GM10248 (cell line): ENCODE measurements at regions not wholly inside any gene's neighbourhood (a gene's known extent, or its start where the extent isn't known, plus 50 kb on each side); places are given as distances from the start of the nearest gene placed in this dataset.

Experiments
- CTCF ChIA-PET: fragments of 300-600 bp; sonication (Branson Sonifier 250); formaldehyde crosslinking; extraction: SDS; loops from one replicate; lab custom pipeline; 2021; ENCODE audit warnings: antibody characterized with exemption; lab: Yijun Ruan, JAX
- POLR2A ChIA-PET: fragments of 350-650 bp; sonication (Branson Sonifier 250); formaldehyde crosslinking; extraction: SDS; loops from one replicate; lab custom pipeline; 2020; ENCODE audit warnings: antibody characterized with exemption; lab: Yijun Ruan, JAX
- DNase-seq: peaks from one replicate; pipeline ENCODE4 v3.0.0; 2012; ENCODE audit errors: extremely low spot score
- CTCF ChIP-seq: IDR thresholded peaks from 2 replicates; pipeline ENCODE4 v1.5.1; 2012; ENCODE audit warnings: mild to moderate bottlenecking, low read depth; ENCODE audit errors: extremely low read depth, missing control alignments, control extremely low read depth

DNA sequence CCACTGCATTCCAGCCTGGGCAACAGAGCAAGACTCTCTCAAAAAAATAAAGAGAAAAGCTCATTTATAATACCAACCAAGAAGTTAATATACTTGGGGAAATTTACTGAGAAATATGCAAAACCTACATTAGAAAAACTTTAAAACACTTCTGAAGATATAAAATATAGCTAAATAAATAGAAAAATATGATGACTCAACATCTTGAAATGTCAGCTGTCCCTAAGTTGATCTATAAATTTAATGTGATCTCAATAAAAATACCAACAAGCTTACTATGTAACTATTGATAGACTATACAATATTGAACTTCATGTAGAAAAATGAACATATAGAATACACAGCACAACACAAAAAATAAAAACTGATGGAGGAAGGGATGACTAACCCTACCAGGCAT, 87.5 kb upstream of the INTU start:
- no peak for DNase-seq
- POLR2A ChIA-PET: no interaction called here
- TF ChIP-seq CTCF: no peak
- CTCF ChIA-PET: interaction anchor here (1.0 to 1.6 kb wide), 4 partner anchors 9 to 61 kb away, joined by 3 to 5 read pairs (median 4); no protein-coding TSS in a partner anchor

GRCh38 chr4:127548990-127549925, 83.5 kb upstream of the INTU start:
- no peak for DNase-seq
- no peak for TF ChIP-seq CTCF
- CTCF ChIA-PET: interaction anchor here (1.5 kb wide), 1 partner anchor 11 kb away, joined by 5 read pairs; no protein-coding TSS in a partner anchor
- POLR2A ChIA-PET: no interaction called here

- CTCF ChIA-PET: no interaction called here
- no peak for TF ChIP-seq CTCF
- POLR2A ChIA-PET: no interaction called here
- no peak for DNase-seq
These were observed 77.7 kb upstream of the INTU start for GRCh38 chr4:127555106-127555505.

DNA sequence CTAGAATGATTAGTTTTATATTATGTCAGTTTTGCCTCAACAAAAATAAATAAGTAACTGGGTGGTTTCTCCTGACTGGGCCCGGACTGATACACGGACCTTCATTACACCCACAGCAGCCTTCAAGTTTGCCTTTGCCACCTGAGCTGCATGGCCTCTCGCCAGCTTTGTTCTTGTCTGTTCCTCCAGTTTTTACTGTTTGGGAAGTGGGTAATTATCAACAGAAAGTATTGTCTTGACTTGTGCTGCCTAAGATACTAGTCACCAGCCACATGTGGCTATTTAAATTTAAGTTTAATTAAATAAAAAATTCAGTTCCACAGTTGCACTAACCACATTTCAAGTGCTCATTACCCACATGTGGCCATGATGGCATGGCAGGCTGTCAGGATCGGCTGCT, 74.7 kb upstream of the INTU start:
- no peak for TF ChIP-seq CTCF
- no peak for DNase-seq
- ChIA-PET CTCF (interaction anchor here (1.0 kb wide), 1 partner anchor 12 kb away, joined by 5 read pairs; no protein-coding TSS in a partner anchor), POLR2A (no interaction called here)

DNA sequence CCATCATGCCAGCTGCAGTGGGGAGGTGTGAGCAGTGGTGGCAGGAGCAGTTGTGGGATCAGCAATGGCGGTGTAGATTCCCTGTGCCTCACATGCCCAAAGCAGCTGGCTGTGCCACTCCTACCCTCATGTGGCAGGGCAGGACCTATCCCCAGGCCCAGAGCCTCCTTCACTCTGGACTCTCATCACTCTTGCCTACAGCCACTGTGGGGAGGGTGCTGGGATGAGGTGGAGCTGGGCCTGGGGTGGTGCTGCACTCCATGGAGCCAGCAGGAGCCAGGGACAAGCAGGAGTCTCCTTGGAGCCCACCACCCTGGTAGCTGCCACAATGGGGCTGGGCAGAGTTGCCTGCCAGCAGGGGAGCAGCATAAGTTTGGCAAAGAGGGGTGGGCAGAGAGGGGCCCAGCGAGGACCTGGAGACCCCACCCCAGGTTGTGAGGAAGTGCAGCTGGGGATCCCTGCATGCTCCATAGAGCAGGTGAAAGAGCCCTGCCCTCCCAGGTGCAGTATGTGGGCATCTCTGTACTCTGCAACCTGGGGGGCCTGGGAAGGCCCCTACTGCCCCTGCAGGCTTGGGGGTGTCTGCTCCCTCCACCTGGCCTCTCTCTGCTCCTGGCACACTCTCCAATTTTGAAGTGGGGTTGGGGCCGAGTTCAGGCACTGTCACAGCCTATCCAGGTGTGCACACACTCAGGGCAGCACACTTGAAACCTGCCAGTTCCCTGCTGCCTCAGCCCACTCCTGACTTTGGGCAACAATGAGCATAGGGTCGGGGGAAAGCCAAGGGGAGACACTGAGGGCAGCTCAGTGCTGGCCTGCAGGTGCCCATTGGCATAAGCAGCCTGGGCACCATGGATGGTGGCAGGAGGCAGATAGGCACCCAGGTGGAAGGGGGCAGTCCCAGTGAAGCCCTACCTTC, 74.0 kb upstream of the INTU start:
- no peak for DNase-seq
- CTCF ChIA-PET: interaction anchor here (1.3 kb wide), 1 partner anchor 28 kb away, joined by 4 read pairs; no protein-coding TSS in a partner anchor
- no peak for TF ChIP-seq CTCF
- POLR2A ChIA-PET: no interaction called here

- ChIA-PET CTCF (interaction anchor here (1.3 kb wide), 1 partner anchor 27 kb away, joined by 4 read pairs; no protein-coding TSS in a partner anchor), POLR2A (no interaction called here)
- no peak for TF ChIP-seq CTCF
- no peak for DNase-seq
These were observed 72.8 kb upstream of the INTU start for GRCh38 chr4:127559981-127560380.
